Esophagus mucosa (tissue), 1 donor: ENCODE measurements at regions not wholly inside any gene's neighbourhood (a gene's known extent, or its start where the extent isn't known, plus 50 kb on each side); places are given as distances from the start of the nearest gene placed in this dataset.
"Not testable (repeated sequence)": the region's sequence is repeated elsewhere in the genome, so short reads cannot be mapped to it uniquely, and the experiment has no call there.

Source experiments
- ATAC-seq: fragments of 200-7000 bp; cut with Tn5 transposase; one replicate; pipeline ENCODE4 v1.9.1; 2020
- donor health status: DM: yes; HTN: yes; CAD: no.

DNA sequence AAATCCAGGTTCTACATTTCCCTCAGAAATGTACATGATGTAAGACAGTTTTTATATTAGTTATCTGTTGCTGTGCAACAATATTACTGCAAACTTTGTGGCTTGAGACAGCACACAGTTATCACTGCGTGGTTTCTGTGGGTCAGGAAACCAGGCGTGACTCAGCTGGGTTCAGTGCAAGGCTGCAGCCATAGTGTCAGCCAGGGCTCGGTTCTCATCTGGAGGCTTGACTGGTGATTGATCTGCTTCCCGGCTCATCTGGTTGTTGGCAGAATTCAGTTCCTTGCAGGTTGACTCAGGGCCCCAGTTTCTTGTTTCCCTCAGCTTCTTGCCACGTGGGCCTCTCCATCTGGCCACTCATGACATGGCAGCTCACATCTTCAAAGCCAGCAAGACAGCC, 146.8 kb upstream of the ROPN1B start:
- not testable (repeated sequence) for ATAC-seq

DNA sequence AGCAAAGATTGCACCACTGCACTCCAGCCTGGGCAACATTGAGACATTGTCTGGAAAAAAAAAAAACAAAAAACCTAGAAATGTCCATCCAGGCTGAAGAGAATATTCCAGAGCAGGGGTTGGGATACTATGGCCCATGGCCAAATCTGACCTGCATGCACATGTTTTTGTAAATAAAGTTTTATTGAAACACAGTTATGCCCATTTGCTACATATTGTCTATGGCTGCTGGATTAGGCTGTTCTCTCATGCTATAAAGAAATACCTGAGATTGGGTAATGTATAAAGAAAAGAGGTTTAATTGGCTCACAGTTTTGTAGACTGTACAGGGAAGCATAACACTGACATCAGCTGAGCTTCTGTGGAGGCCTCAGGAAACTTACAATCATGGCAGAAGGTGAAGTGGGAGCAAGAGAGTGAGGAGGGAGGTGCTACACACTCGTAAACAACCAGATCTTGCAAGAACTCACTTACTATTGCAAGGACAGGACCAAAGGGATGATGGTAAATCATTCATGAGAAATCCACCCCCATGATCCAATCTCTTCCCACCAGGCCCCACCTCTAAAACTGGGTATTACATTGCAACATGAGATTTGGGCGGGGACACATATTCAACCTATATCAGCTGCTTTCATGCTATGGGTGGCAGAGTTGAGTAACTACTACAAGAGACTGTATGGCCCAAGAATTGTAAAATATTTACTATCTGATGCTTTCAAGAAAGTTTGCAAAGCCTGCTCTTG, 137.8 kb upstream of the ROPN1B start:
- not testable (repeated sequence) for ATAC-seq

GRCh38 chr3:125835562-125835961, 133.4 kb upstream of the ROPN1B start:
- not testable (repeated sequence) for ATAC-seq

DNA sequence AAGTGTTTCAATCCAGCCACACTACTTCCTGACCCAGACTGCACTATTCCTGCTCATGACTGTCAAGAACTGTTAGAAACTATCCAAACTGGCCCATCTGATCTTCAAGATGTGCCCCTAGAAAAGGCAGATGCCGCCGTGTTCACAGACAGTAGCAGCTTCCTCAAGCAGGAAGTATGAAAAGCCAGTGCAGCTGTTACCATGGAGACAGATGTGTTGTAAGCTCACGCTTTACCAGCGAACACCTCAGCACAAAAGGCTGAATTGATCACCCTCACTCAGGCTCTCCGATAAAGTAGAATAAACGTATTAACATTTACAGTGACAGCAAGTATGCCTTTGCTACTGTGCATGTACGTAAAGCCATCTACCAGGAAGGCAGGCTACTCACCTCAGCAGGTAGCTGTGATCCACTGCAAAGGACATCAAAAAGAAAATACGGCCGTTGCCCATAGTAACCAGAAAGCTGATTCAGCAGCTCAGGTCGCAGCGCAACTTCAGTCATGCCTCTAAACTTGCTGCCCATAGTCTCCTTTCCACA, 132.9 kb upstream of the ROPN1B start:
- ATAC-seq = not testable (repeated sequence)

DNA sequence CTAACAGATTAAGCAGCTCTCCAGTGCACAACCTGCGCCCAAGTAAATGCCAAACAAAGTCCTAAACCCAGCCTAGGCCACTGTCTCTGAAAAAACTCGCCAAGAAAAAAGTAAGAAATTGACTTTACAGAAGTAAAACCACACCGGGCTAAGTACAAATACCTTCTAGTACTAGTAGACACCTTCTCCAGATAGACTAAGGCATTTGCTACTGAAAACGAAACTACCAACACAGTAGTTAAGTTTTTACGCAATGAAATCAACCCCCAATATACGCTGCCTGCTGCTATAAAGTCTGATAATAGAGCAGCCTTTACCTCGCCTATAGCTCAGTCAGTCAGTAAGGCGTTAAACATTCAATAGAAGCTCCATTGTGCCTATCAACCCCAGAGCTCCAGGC, 132.2 kb upstream of the ROPN1B start:
- not testable (repeated sequence) for ATAC-seq

DNA sequence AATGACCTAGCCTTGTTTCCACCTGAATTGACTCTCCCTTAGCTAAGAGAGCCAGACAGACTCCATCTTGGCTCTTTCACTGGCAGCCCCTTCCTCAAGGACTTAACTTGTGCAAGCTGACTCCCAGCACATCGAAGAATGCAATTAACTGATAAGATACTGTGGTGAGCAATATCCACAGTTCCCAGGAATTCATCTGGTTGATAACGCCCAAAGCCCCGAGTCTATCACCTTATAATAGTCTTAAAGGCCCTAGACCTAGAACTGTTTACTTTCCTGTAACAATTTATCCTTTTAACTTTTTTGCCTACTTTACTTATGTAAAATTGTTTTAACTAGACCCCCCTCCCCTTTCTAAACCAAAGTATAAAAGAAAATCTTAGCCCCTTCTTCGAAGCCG, 130.1 kb upstream of the ROPN1B start:
- ATAC-seq = not testable (repeated sequence)

GRCh38 chr3:125840465-125840864, 128.5 kb upstream of the ROPN1B start:
- ATAC-seq = not testable (repeated sequence)

DNA sequence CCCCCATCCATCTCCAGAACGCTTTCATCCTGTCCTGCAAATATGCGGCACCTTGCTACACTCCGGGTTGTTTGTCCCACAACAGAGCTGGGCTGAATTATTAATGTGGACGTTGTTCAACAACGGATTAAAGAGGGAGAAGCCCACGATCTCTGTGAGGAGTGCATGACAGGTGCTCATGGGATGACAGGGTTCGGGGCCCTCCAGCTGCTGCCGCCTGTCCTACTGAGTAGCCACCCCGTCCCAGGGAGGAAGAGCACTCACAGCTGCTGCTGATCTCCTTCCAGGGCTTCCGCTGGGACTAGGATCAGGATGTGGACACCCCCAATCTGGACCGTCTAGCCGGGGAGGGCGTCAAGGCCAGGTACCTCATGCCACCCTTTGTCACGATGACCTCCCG, 121.0 kb upstream of the ROPN1B start:
- not testable (repeated sequence) for ATAC-seq

- ATAC-seq = not testable (repeated sequence)
Measured at GRCh38 chr3:125855006-125855405, 114.0 kb upstream of the ROPN1B start.

DNA sequence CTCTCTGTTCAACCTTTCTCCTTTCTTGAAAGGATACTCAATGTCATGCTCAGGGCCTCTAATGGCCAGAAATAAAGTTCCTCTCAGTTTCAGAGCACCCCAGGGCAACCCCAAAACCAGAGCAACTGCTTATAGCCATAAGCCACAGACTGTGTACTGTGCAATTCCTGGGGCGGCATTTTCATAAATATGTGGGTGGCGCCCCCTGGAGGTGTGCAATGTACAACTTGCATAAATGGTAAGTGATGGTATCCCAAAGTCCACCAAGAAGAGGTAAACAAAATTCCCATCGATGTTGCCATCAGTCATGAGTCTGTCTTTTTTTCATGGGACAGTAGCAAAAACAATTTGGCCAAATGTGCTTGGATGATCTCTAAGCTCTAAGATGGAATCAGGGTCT, 108.4 kb upstream of the ROPN1B start:
- not testable (repeated sequence) for ATAC-seq

DNA sequence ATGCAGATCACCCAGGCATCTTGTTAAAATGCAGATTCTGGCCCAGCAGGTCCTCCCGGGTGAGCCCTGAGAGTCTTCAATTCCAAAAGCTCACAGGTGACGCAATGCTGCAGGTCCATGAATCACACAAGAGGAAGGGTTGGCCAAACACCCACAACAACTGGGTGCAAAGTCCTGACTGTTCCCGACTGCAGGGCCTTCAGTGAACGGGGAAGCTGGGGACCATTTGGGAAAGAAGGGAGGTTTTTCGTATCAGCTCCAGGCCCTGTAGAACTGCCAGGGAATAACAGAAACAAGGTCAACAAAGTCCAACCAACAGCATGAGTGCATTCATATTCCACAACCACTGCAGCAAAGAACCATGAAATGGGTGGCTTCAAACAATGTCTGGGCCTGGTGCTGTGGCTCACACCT, 106.1 kb upstream of the ROPN1B start:
- ATAC-seq = not testable (repeated sequence)

- not testable (repeated sequence) for ATAC-seq
Measured at GRCh38 chr3:125864532-125864931, 104.4 kb upstream of the ROPN1B start.

DNA sequence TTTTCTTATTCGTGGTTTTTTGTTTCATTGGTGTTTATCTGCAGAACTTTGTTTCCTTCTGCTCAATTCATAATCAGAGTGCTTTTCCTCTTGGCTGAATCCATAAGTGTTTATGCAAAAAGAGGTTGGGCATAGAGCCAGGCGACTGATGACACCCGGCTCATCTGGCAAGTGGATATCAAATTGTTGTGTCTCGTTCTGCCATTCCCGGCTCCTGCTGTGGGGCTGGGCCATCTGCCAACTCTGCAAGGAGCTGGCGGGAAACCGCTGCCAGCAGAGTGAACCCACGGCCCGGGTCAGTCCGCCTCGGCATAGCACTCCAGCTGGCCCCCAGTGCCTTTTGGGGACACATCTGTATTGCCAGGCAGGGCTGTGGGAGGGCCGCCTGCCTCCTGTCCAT, 83.0 kb upstream of the ROPN1B start:
- ATAC-seq = not testable (repeated sequence)

DNA sequence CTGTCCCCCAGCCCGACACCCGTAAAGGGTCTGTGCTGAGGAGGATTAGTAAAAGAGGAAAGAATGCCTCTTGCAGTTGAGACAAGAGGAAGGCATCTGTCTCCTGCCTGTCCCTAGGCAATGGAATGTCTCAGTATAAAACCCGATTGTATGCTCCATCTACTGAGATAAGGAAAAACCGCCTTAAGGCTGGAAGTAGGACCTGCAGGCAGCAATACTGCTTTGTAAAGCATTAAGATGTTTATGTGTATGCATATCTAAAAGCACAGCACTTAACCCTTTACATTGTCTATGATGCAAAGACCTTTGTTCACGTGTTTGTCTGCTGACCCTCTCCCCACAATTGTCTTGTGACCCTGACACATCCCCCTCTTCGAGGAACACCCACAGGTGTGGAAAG, 69.8 kb upstream of the ROPN1B start:
- not testable (repeated sequence) for ATAC-seq

DNA sequence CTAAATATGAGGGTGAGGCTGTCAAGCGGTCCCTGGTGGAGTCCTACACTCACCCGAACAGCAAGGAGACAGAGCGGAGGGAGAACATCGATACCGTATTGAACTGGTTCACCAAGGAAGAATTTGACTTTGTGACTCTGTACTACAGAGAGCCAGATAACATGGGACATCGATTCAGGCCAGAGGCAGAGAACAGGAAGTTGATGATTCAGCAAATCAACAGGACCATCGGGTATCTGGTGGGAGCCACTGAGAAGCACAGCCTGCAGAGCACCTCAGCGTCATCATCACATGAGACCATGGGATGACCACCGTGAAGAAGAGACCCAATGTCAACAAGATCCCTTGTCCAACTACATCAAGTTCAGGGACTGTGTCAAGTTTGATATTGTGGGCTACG, 67.5 kb upstream of the ROPN1B start:
- ATAC-seq = not testable (repeated sequence)

GRCh38 chr3:125903780-125904455, 65.1 kb upstream of the ROPN1B start:
- ATAC-seq = not testable (repeated sequence)

DNA sequence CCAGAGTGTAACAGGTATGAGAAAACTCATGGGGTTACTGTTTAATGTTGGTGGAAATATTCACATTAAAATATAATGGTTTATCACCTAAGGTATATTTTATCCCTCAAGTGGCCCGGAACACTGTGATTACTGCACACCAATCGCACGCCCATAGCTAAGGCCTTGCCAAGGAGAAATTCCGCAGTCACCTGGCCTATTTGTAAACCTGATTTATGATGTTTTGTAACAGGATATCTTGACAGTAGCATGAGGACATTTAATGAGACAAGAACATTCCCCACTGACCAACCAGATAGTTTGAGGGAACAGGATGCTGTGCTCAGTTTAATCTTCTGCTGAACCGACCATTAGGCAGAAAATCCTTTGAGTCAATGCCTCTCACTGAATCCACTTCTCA, 61.7 kb upstream of the ROPN1B start:
- not testable (repeated sequence) for ATAC-seq

GRCh38 chr3:125910851-125911250, 58.1 kb upstream of the ROPN1B start:
- not testable (repeated sequence) for ATAC-seq

DNA sequence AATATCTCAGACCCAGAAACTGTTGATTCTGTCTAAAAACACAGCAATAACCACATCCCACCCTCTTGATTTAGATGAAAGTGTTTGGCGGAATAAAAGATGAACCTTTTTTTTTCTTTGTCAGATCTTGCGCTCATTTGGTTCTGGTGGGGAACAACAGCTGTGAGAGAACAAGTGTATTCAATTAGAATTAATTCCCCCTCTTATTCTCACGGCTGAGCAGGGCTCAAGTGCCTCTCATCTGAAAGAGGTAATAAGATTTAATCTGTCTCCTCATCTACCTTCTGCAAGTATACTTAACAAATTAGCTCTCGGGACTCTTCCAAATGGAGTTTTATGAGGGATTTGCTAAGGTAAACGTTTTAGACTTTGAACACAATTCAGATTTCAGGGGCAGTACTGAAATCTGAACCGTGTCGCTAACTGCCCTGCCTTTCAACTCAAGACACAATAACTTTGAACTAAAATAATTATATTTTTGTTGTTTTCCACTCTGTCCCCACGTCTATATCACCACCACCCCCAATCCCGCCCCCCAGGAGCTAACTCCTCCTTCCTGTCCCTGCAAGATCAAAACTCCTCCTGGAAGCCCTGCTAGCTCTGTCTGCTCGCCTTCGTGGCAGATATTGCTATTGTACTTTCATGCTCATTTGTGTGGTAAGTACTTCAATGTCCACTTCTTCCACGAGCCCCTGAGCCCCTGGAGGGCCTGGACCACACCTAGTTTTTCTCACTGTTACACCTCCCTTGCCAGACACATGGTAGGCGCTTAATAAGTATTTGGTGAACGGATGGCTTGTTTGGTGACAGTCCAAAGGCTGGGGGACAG, 54.2 kb upstream of the ROPN1B start:
- not testable (repeated sequence) for ATAC-seq

GRCh38 chr3:125915437-125915787, 53.6 kb upstream of the ROPN1B start:
- not testable (repeated sequence) for ATAC-seq

DNA sequence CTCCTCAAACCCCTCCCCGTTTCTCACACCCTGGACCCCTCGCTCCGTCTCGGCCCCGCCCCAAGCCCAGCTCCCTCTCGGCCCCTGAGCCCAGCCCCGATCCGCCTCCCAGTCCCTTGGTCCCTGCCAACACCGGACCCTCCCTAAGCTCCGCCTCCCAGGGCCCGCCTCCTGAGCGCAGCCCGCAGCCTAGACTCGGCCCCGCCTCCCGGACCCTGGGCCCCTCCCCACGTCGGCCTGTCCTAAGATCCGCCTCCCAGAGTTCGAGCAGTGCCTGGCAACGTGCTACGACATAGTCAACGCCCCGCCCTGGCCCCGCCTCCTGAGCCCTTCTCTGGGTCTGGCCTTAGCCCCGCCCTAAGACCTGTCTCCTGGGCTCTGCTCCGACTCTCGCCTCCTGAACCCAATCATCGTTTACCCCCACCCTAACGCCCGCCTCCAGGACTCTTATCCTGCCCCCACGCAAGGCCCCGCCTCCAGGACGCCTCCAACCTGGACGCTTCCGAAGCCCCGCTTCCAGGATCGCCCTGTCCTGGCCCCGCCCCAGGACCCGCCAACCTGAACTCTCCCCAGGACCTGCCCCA, 53.1 kb upstream of the ROPN1B start:
- ATAC-seq = peak; percentile 90

DNA sequence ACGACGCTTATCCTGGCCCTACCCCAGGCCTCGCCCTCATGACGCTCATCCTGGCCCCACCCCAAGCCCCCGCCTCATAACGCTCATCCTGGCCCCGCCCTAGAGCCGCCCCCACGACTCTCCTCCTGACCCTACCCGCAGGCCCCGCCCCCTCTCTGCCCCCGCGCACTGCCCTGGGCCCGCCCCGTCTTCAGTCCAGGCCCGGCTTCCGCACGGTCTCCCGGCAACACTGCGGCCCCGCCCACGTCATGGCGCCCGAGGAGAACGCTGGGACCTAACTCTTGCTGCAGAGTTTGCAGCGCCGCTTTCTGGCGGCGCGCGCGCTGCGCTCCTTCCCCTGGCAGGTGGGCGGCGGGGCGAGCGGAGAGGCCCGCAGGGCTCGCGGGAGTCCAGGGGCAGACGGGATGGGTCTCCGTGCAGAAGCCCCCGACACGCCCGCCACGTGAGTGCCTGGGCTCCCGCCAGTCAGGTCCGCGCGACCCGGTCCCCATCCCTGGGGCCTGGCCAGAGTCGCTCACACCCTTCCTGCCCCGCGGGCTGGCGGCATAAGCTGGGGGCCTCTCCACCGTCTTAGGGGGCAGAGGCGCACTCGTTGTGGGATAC, 52.5 kb upstream of the ROPN1B start:
- ATAC-seq = peak; percentile 100
